Activated CD4-positive, alpha-beta T cell treated with anti-CD3 and anti-CD28 coated beads for 1 hour (primary cell): ENCODE measurements at regions not wholly inside any gene's neighbourhood (a gene's known extent, or its start where the extent isn't known, plus 50 kb on each side); places are given as distances from the start of the nearest gene placed in this dataset.

Source experiments
- DNase-seq: peaks from one replicate; pipeline ENCODE4 v3.0.0-alpha.2; 2020

GRCh38 chr10:116792817-116793216, 50.5 kb upstream of the HSPA12A start:
- DNase-seq, result no peak

GRCh38 chr10:116796469-116796868, 52.8 kb upstream of the ENO4 start:
- no peak for DNase-seq

- DNase-seq, result peak; percentile 47
Measured at GRCh38 chr10:116796910-116797513, 52.3 kb upstream of the ENO4 start.

DNA sequence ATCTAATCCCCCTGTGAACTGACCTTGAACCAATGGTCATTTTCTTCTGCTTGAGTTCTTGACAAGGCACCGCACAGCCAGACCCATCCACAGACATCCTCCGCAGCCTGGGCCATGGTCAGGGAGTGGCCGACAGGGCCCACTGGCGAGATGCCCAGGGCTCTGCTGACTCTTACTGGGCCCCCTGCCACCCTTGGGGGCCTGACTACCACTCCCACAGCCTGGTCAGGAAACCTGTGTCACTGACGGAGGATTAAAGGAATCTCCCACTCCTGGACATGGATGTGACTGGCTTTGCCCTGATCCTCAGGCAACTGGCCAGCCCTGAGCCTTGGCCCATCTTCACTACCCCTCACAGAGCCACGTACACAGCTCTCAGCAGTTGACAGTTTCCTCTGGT, 50.4 kb upstream of the ENO4 start:
- DNase-seq, result no peak
